BLaER1 (cell line): ENCODE measurements at regions not wholly inside any gene's neighbourhood (a gene's known extent, or its start where the extent isn't known, plus 50 kb on each side); places are given as distances from the start of the nearest gene placed in this dataset.

Experiments
- H3K27ac ChIP-seq: shearing (Covaris generic); formaldehyde crosslinking; 2 replicates; pipeline ENCODE4 v1.8.1; 2022
- H3K27me3 ChIP-seq: shearing (Covaris generic); formaldehyde crosslinking; 2 replicates; pipeline ENCODE4 v1.8.1; 2022
- H3K36me3 ChIP-seq: shearing (Covaris generic); formaldehyde crosslinking; 2 replicates; pipeline ENCODE4 v1.8.1; 2022
- H3K4me1 ChIP-seq: shearing (Covaris generic); formaldehyde crosslinking; 2 replicates; pipeline ENCODE4 v1.8.1; 2022
- H3K4me2 ChIP-seq: shearing (Covaris generic); formaldehyde crosslinking; 2 replicates; pipeline ENCODE4 v1.8.1; 2022
- H3K4me3 ChIP-seq: shearing (Covaris generic); formaldehyde crosslinking; 2 replicates; pipeline ENCODE4 v1.8.1; 2022
- H3K9ac ChIP-seq: shearing (Covaris generic); formaldehyde crosslinking; 2 replicates; pipeline ENCODE4 v1.8.1; 2022
- H3K9me3 ChIP-seq: shearing (Covaris generic); formaldehyde crosslinking; 2 replicates; pipeline ENCODE4 v1.8.1; 2022
- H4K20me1 ChIP-seq: shearing (Covaris generic); formaldehyde crosslinking; 2 replicates; pipeline ENCODE4 v1.8.1; 2022
- Cebpa-rat ChIP-seq: shearing (Covaris generic); IDR thresholded peaks from 2 replicates; pipeline ENCODE4 v1.8.1; 2022

- no peaks in the 10 kb centered on the region for H3K9me3 ChIP-seq
- H3K4me3 ChIP-seq = no peak overlapping the region
- H4K20me1 ChIP-seq = no peaks in the 10 kb centered on the region
- no peak overlapping the region for H3K9ac ChIP-seq
- H3K4me1 ChIP-seq = no peaks in the 10 kb centered on the region
- no peaks in the 10 kb centered on the region for H3K36me3 ChIP-seq
- H3K4me2 ChIP-seq = no peak overlapping the region
- no peak for TF ChIP-seq Cebpa-rat
- H3K27me3 ChIP-seq = no peaks in the 10 kb centered on the region
- H3K27ac ChIP-seq = no peak overlapping the region
These were observed 1312.3 kb downstream of the FAM181B start for GRCh38 chr11:81421251-81421860.

GRCh38 chr11:81420668-81421250, 1312.9 kb downstream of the FAM181B start:
- Histone ChIP-seq H4K20me1 (no peaks in the 10 kb centered on the region), H3K36me3 (no peaks in the 10 kb centered on the region), H3K4me3 (no peak overlapping the region), H3K27me3 (no peaks in the 10 kb centered on the region), H3K27ac (no peak overlapping the region), H3K4me2 (no peak overlapping the region), H3K9ac (no peak overlapping the region), H3K4me1 (no peaks in the 10 kb centered on the region), H3K9me3 (no peaks in the 10 kb centered on the region)
- no peak for TF ChIP-seq Cebpa-rat

- TF ChIP-seq Cebpa-rat = no peak
- Histone ChIP-seq H3K4me2 (no peak overlapping the region), H3K27me3 (no peaks in the 10 kb centered on the region), H4K20me1 (no peaks in the 10 kb centered on the region), H3K36me3 (no peaks in the 10 kb centered on the region), H3K4me3 (no peak overlapping the region), H3K4me1 (no peaks in the 10 kb centered on the region), H3K9ac (no peak overlapping the region), H3K9me3 (no peaks in the 10 kb centered on the region), H3K27ac (no peak overlapping the region)
These were observed 1336.3 kb downstream of the FAM181B start for GRCh38 chr11:81397316-81397715.

GRCh38 chr11:81394311-81394710, 1339.4 kb downstream of the FAM181B start:
- Histone ChIP-seq H3K4me1 (no peaks in the 10 kb centered on the region), H3K4me2 (no peak overlapping the region), H3K27ac (no peak overlapping the region), H3K9me3 (no peaks in the 10 kb centered on the region), H4K20me1 (no peaks in the 10 kb centered on the region), H3K9ac (no peak overlapping the region), H3K4me3 (no peak overlapping the region), H3K36me3 (no peaks in the 10 kb centered on the region), H3K27me3 (no peaks in the 10 kb centered on the region)
- TF ChIP-seq Cebpa-rat = no peak

- Histone ChIP-seq H3K36me3 (no peaks in the 10 kb centered on the region), H3K9ac (no peak overlapping the region), H3K27ac (no peak overlapping the region), H3K27me3 (no peaks in the 10 kb centered on the region), H3K4me3 (no peak overlapping the region), H3K9me3 (no peaks in the 10 kb centered on the region), H3K4me2 (no peak overlapping the region), H4K20me1 (no peaks in the 10 kb centered on the region), H3K4me1 (no peaks in the 10 kb centered on the region)
- TF ChIP-seq Cebpa-rat = no peak
These were observed 1345.3 kb downstream of the FAM181B start for GRCh38 chr11:81388326-81388725.

GRCh38 chr11:81380395-81380794, 1353.3 kb downstream of the FAM181B start:
- no peak for TF ChIP-seq Cebpa-rat
- Histone ChIP-seq H3K4me2 (no peak overlapping the region), H3K36me3 (no peaks in the 10 kb centered on the region), H3K4me1 (no peaks in the 10 kb centered on the region), H3K9ac (no peak overlapping the region), H3K9me3 (no peaks in the 10 kb centered on the region), H4K20me1 (no peaks in the 10 kb centered on the region), H3K4me3 (no peak overlapping the region), H3K27me3 (no peaks in the 10 kb centered on the region), H3K27ac (no peak overlapping the region)

GRCh38 chr11:81377418-81377817, 1356.2 kb downstream of the FAM181B start:
- Histone ChIP-seq H4K20me1 (no peaks in the 10 kb centered on the region), H3K27me3 (no peaks in the 10 kb centered on the region), H3K9me3 (no peaks in the 10 kb centered on the region), H3K27ac (no peak overlapping the region), H3K4me3 (no peak overlapping the region), H3K9ac (no peak overlapping the region), H3K4me1 (no peaks in the 10 kb centered on the region), H3K4me2 (no peak overlapping the region), H3K36me3 (no peaks in the 10 kb centered on the region)
- no peak for TF ChIP-seq Cebpa-rat

GRCh38 chr11:81373986-81374385, 1359.7 kb downstream of the FAM181B start:
- H3K4me2 ChIP-seq = no peak overlapping the region
- H4K20me1 ChIP-seq = no peaks in the 10 kb centered on the region
- H3K9ac ChIP-seq = no peak overlapping the region
- H3K27ac ChIP-seq = no peak overlapping the region
- H3K27me3 ChIP-seq = no peaks in the 10 kb centered on the region
- TF ChIP-seq Cebpa-rat = no peak
- H3K9me3 ChIP-seq = no peaks in the 10 kb centered on the region
- H3K4me1 ChIP-seq = no peaks in the 10 kb centered on the region
- H3K36me3 ChIP-seq = no peaks in the 10 kb centered on the region
- H3K4me3 ChIP-seq = no peak overlapping the region

GRCh38 chr11:81368192-81368591, 1365.5 kb downstream of the FAM181B start:
- no peak for TF ChIP-seq Cebpa-rat
- peaks cover 6% of the 10 kb centered on the region; the same call in 1 of the 2 replicates for H3K9me3 ChIP-seq
- no peaks in the 10 kb centered on the region for H3K36me3 ChIP-seq
- no peaks in the 10 kb centered on the region for H4K20me1 ChIP-seq
- H3K4me1 ChIP-seq = no peaks in the 10 kb centered on the region
- H3K9ac ChIP-seq = no peak overlapping the region
- no peaks in the 10 kb centered on the region for H3K27me3 ChIP-seq
- H3K27ac ChIP-seq = no peak overlapping the region
- no peak overlapping the region for H3K4me2 ChIP-seq
- no peak overlapping the region for H3K4me3 ChIP-seq

GRCh38 chr11:81365496-81365895, 1368.2 kb downstream of the FAM181B start:
- H3K4me1 ChIP-seq = no peaks in the 10 kb centered on the region
- TF ChIP-seq Cebpa-rat = no peak
- no peak overlapping the region for H3K9ac ChIP-seq
- no peaks in the 10 kb centered on the region for H3K36me3 ChIP-seq
- no peaks in the 10 kb centered on the region for H3K27me3 ChIP-seq
- H4K20me1 ChIP-seq = no peaks in the 10 kb centered on the region
- H3K27ac ChIP-seq = no peak overlapping the region
- peaks cover 6% of the 10 kb centered on the region; the same call in 1 of the 2 replicates for H3K9me3 ChIP-seq
- H3K4me2 ChIP-seq = no peak overlapping the region
- no peak overlapping the region for H3K4me3 ChIP-seq
